Breast epithelium (tissue), 4 donors: ENCODE measurements at regions not wholly inside any gene's neighbourhood (a gene's known extent, or its start where the extent isn't known, plus 50 kb on each side); places are given as distances from the start of the nearest gene placed in this dataset.

ENCODE experiments used
- DNase-seq, 2 donors: peaks; one replicate each; pipeline ENCODE4 v3.0.0-alpha.2; 2019; ENCODE audit warnings: low spot score in 2 of 2
- H3K27ac ChIP-seq, 2 donors: fragments of 200-600 bp; sonication (generic) in 1 of 2; one replicate each; pipeline ENCODE4 v1.5.1; 2016 to 2019; ENCODE audit warnings: mild to moderate bottlenecking in 1 of 2
- H3K27me3 ChIP-seq, 2 donors: fragments of 200-600 bp; sonication (generic) in 1 of 2; one replicate each; pipeline versions ENCODE4 v1.5.1 to v1.6.0; 2017 to 2019; ENCODE audit warnings: control low read depth in 1 of 2, mild to moderate bottlenecking in 1 of 2
- H3K36me3 ChIP-seq: fragments of 200-600 bp; one replicate; pipeline ENCODE4 v1.5.1; 2019
- H3K4me1 ChIP-seq, 2 donors: fragments of 200-600 bp; sonication (generic); one replicate each; pipeline ENCODE4 v1.5.1; 2016 to 2019; ENCODE audit warnings: control low read depth in 1 of 2
- H3K4me3 ChIP-seq, 3 donors: fragments of 200-600 bp; sonication (generic); 1 replicate in 2 of 3; 2 replicates in 1 of 3; pipeline ENCODE4 v1.5.1; 2016 to 2019; ENCODE audit warnings: mild to moderate bottlenecking in 3 of 3, moderate library complexity in 2 of 3
- H3K9me3 ChIP-seq, 2 donors: fragments of 200-600 bp; sonication (generic) in 1 of 2; one replicate each; pipeline ENCODE4 v1.5.1; 2016 to 2019; ENCODE audit warnings: control low read depth in 1 of 2
- CTCF ChIP-seq, 3 donors: fragments of 450-650 bp; IDR thresholded peaks; one replicate each; pipeline ENCODE4 v1.5.1; 2016 to 2017; ENCODE audit warnings: antibody characterized with exemption in 3 of 3, mild to moderate bottlenecking in 3 of 3, moderate library complexity in 3 of 3
- POLR2A ChIP-seq: fragments of 450-650 bp; IDR thresholded peaks from one replicate; pipeline ENCODE4 v1.6.1; 2016; ENCODE audit warnings: antibody characterized with exemption, mild to moderate bottlenecking, moderate library complexity
- POLR2AphosphoS5 ChIP-seq, 3 donors: sonication (generic); formaldehyde crosslinking; IDR thresholded peaks; one replicate each; pipeline ENCODE4 v1.6.1; 2017; ENCODE audit warnings: antibody characterized with exemption in 3 of 3
- intact Hi-C: fragments of 100-400 bp; cut with DNase I; formaldehyde crosslinking; loops from one replicate; pipeline ENCODE4 v1.15.1; 2023; ENCODE audit warnings: low total_unique reads

- no peak for TF ChIP-seq POLR2A
- TF ChIP-seq POLR2AphosphoS5 (IDR thresholded peaks at IDR 0.05): no peak
- TF ChIP-seq CTCF (IDR thresholded peaks at IDR 0.05): no peak
- Histone ChIP-seq H3K27ac (no peak overlapping the region), H3K27me3 (no peaks in the 10 kb centered on the region), H3K4me1 (no peaks in the 10 kb centered on the region), H3K9me3 (no peaks in the 10 kb centered on the region), H3K36me3 (peaks cover 5% of the 10 kb centered on the region), H3K4me3 (no peak overlapping the region)
- intact Hi-C loops: no loop called here
- no peak for DNase-seq
Observed at GRCh38 chr11:104279587-104279986, 115.6 kb upstream of the PDGFD start.

- H3K4me3 ChIP-seq: no peak overlapping the region
- H3K9me3 ChIP-seq: no peaks in the 10 kb centered on the region
- TF ChIP-seq CTCF (IDR thresholded peaks at IDR 0.05): no peak
- no peaks in the 10 kb centered on the region for H3K27me3 ChIP-seq
- intact Hi-C loops: no loop called here
- DNase-seq: no peak
- H3K27ac ChIP-seq: no peak overlapping the region
- H3K4me1 ChIP-seq: no peaks in the 10 kb centered on the region
- H3K36me3 ChIP-seq: peaks cover 2% of the 10 kb centered on the region
Observed at GRCh38 chr11:104275992-104276391, 112.0 kb upstream of the PDGFD start.

GRCh38 chr11:104260456-104260855, 96.5 kb upstream of the PDGFD start:
- Histone ChIP-seq H3K9me3 (no peaks in the 10 kb centered on the region), H3K27ac (no peak overlapping the region), H3K4me1 (no peaks in the 10 kb centered on the region), H3K4me3 (no peak overlapping the region), H3K36me3 (no peaks in the 10 kb centered on the region), H3K27me3 (no peaks in the 10 kb centered on the region)
- DNase-seq: no peak
- TF ChIP-seq CTCF (IDR thresholded peaks at IDR 0.05) (no peak), POLR2AphosphoS5 (IDR thresholded peaks at IDR 0.05) (no peak), POLR2A (no peak)
- intact Hi-C loops: no loop called here

GRCh38 chr11:104259121-104259610, 95.2 kb upstream of the PDGFD start:
- Histone ChIP-seq H3K27me3 (no peaks in the 10 kb centered on the region), H3K36me3 (no peaks in the 10 kb centered on the region), H3K4me3 (no peak overlapping the region), H3K27ac (no peak overlapping the region), H3K4me1 (no peaks in the 10 kb centered on the region), H3K9me3 (no peaks in the 10 kb centered on the region)
- no peak for TF ChIP-seq POLR2AphosphoS5 (IDR thresholded peaks at IDR 0.05)
- TF ChIP-seq CTCF (IDR thresholded peaks at IDR 0.05): no peak
- no peak for TF ChIP-seq POLR2A
- no peak for DNase-seq
- intact Hi-C loops: no loop called here

GRCh38 chr11:104256525-104256924, 92.6 kb upstream of the PDGFD start:
- H3K4me1 ChIP-seq: no peaks in the 10 kb centered on the region
- no peak for TF ChIP-seq CTCF (IDR thresholded peaks at IDR 0.05)
- TF ChIP-seq POLR2AphosphoS5 (IDR thresholded peaks at IDR 0.05): no peak
- TF ChIP-seq POLR2A: no peak
- intact Hi-C loops: no loop called here
- DNase-seq: no peak
- H3K9me3 ChIP-seq: no peaks in the 10 kb centered on the region
- H3K36me3 ChIP-seq: no peaks in the 10 kb centered on the region
- H3K27me3 ChIP-seq: no peaks in the 10 kb centered on the region
- H3K27ac ChIP-seq: no peak overlapping the region
- no peak overlapping the region for H3K4me3 ChIP-seq
